ENCODE measurements at regions not wholly inside any gene's neighbourhood (a gene's known extent, or its start where the extent isn't known, plus 50 kb on each side); places are given as distances from the start of the nearest gene placed in this dataset.

- Histone ChIP-seq H3K9me3 (ENCODE audit: control insufficient read depth, low read length) (peaks cover 1% of the 10 kb centered on the region), H3K27ac (ENCODE audit: low read length) (no peak overlapping the region), H3K4me3 (ENCODE audit: low read length) (no peak overlapping the region), H3K4me1 (ENCODE audit: control insufficient read depth, insufficient read depth, low read length) (no peaks in the 10 kb centered on the region), H3K27me3 (ENCODE audit: control insufficient read depth, insufficient read depth) (no peaks in the 10 kb centered on the region)
- intact Hi-C loops (cut with DNase I): no loop called here
- WGBS: 78% methylated on average over 8 of the region's 8 CpGs
- DNase-seq (no peak), ATAC-seq (no peak)
Observed at GRCh38 chr20:52921340-52921739, 50.8 kb upstream of the TSHZ2 start.

- H3K27ac ChIP-seq (ENCODE audit: low read length): no peak overlapping the region
- H3K4me3 ChIP-seq (ENCODE audit: low read length): no peak overlapping the region
- intact Hi-C loops (cut with DNase I): no loop called here
- WGBS: 77% methylated on average over 1 of the region's 1 CpG
- H3K9me3 ChIP-seq (ENCODE audit: control insufficient read depth, low read length): no peaks in the 10 kb centered on the region
- ATAC-seq (no peak), DNase-seq (no peak)
- H3K4me1 ChIP-seq (ENCODE audit: control insufficient read depth, insufficient read depth, low read length): no peaks in the 10 kb centered on the region
- H3K27me3 ChIP-seq (ENCODE audit: control insufficient read depth, insufficient read depth): no peaks in the 10 kb centered on the region
Observed at GRCh38 chr20:52918311-52918710, 53.8 kb upstream of the TSHZ2 start.

GRCh38 chr20:52915564-52915963 is 56.6 kb upstream of the TSHZ2 start:
- H3K27ac ChIP-seq (ENCODE audit: low read length): no peak overlapping the region
- H3K9me3 ChIP-seq (ENCODE audit: control insufficient read depth, low read length): no peaks in the 10 kb centered on the region
- H3K27me3 ChIP-seq (ENCODE audit: control insufficient read depth, insufficient read depth): no peaks in the 10 kb centered on the region
- no peak overlapping the region for H3K4me3 ChIP-seq (ENCODE audit: low read length)
- ATAC-seq (no peak), DNase-seq (no peak)
- H3K4me1 ChIP-seq (ENCODE audit: control insufficient read depth, insufficient read depth, low read length): no peaks in the 10 kb centered on the region
- WGBS: 92% methylated on average over 1 of the region's 1 CpG
- intact Hi-C loops (cut with DNase I): no loop called here

GRCh38 chr20:52914870-52915269 is 57.3 kb upstream of the TSHZ2 start:
- no peak for DNase-seq
- Histone ChIP-seq H3K27ac (ENCODE audit: low read length) (no peak overlapping the region), H3K4me1 (ENCODE audit: control insufficient read depth, insufficient read depth, low read length) (no peaks in the 10 kb centered on the region), H3K27me3 (ENCODE audit: control insufficient read depth, insufficient read depth) (no peaks in the 10 kb centered on the region), H3K9me3 (ENCODE audit: control insufficient read depth, low read length) (no peaks in the 10 kb centered on the region), H3K4me3 (ENCODE audit: low read length) (no peak overlapping the region)
- intact Hi-C loops (cut with DNase I): no loop called here
- WGBS: 88% methylated on average over 2 of the region's 2 CpGs
- no peak for ATAC-seq

GRCh38 chr20:52913650-52914387 is 58.3 kb upstream of the TSHZ2 start:
- DNase-seq: no peak
- Histone ChIP-seq H3K27ac (ENCODE audit: low read length) (no peak overlapping the region), H3K4me3 (ENCODE audit: low read length) (no peak overlapping the region), H3K4me1 (ENCODE audit: control insufficient read depth, insufficient read depth, low read length) (no peaks in the 10 kb centered on the region), H3K27me3 (ENCODE audit: control insufficient read depth, insufficient read depth) (no peaks in the 10 kb centered on the region), H3K9me3 (ENCODE audit: control insufficient read depth, low read length) (no peaks in the 10 kb centered on the region)
- 90% methylated on average over 3 of the region's 3 CpGs for WGBS
- ATAC-seq: no peak
- intact Hi-C loops (cut with DNase I): no loop called here

- ATAC-seq (no peak), DNase-seq (no peak)
- Histone ChIP-seq H3K27ac (ENCODE audit: low read length) (no peak overlapping the region), H3K4me1 (ENCODE audit: control insufficient read depth, insufficient read depth, low read length) (no peaks in the 10 kb centered on the region), H3K27me3 (ENCODE audit: control insufficient read depth, insufficient read depth) (no peaks in the 10 kb centered on the region), H3K4me3 (ENCODE audit: low read length) (no peak overlapping the region), H3K9me3 (ENCODE audit: control insufficient read depth, low read length) (no peaks in the 10 kb centered on the region)
- WGBS: 56% methylated on average over 8 of the region's 8 CpGs
- intact Hi-C loops (cut with DNase I): no loop called here
Observed at GRCh38 chr20:52905241-52905994, 66.7 kb upstream of the TSHZ2 start.

GRCh38 chr20:52904837-52905236 is 67.3 kb upstream of the TSHZ2 start:
- no peak overlapping the region for H3K27ac ChIP-seq (ENCODE audit: low read length)
- intact Hi-C loops (cut with DNase I): no loop called here
- H3K27me3 ChIP-seq (ENCODE audit: control insufficient read depth, insufficient read depth): no peaks in the 10 kb centered on the region
- no peaks in the 10 kb centered on the region for H3K4me1 ChIP-seq (ENCODE audit: control insufficient read depth, insufficient read depth, low read length)
- no peak for ATAC-seq
- H3K9me3 ChIP-seq (ENCODE audit: control insufficient read depth, low read length): no peaks in the 10 kb centered on the region
- WGBS: 33% methylated on average over 2 of the region's 2 CpGs
- no peak for DNase-seq
- H3K4me3 ChIP-seq (ENCODE audit: low read length): no peak overlapping the region

- intact Hi-C loops (cut with DNase I): no loop called here
- 84% methylated on average over 5 of the region's 5 CpGs for whole genome bisulfite sequencing
- ATAC-seq: no peak
- Histone ChIP-seq H3K27me3 (ENCODE audit: control insufficient read depth, insufficient read depth) (no peaks in the 10 kb centered on the region), H3K4me3 (ENCODE audit: low read length) (no peak overlapping the region), H3K4me1 (ENCODE audit: control insufficient read depth, insufficient read depth, low read length) (no peaks in the 10 kb centered on the region), H3K27ac (ENCODE audit: low read length) (no peak overlapping the region), H3K9me3 (ENCODE audit: control insufficient read depth, low read length) (no peaks in the 10 kb centered on the region)
- DNase-seq: no peak
Observed at GRCh38 chr20:52899041-52899608, 73.0 kb upstream of the TSHZ2 start.

GRCh38 chr20:52896348-52896747 is 75.8 kb upstream of the TSHZ2 start:
- Histone ChIP-seq H3K27me3 (ENCODE audit: control insufficient read depth, insufficient read depth) (no peaks in the 10 kb centered on the region), H3K27ac (ENCODE audit: low read length) (no peak overlapping the region), H3K9me3 (ENCODE audit: control insufficient read depth, low read length) (no peaks in the 10 kb centered on the region), H3K4me3 (ENCODE audit: low read length) (no peak overlapping the region), H3K4me1 (ENCODE audit: control insufficient read depth, insufficient read depth, low read length) (no peaks in the 10 kb centered on the region)
- intact Hi-C loops (cut with DNase I): no loop called here
- WGBS: 39% methylated on average over 3 of the region's 3 CpGs
- no peak for ATAC-seq
- no peak for DNase-seq

GRCh38 chr20:52895701-52896100 is 76.5 kb upstream of the TSHZ2 start:
- intact Hi-C loops (cut with DNase I): no loop called here
- no peak overlapping the region for H3K27ac ChIP-seq (ENCODE audit: low read length)
- WGBS: 29% methylated on average over 8 of the region's 8 CpGs

GRCh38 chr20:52895235-52895634 is 76.9 kb upstream of the TSHZ2 start:
- no peak overlapping the region for H3K4me3 ChIP-seq (ENCODE audit: low read length)
- WGBS: 56% methylated on average over 7 of the region's 7 CpGs
- ATAC-seq (no peak), DNase-seq (no peak)
- H3K4me1 ChIP-seq (ENCODE audit: control insufficient read depth, insufficient read depth, low read length): no peaks in the 10 kb centered on the region
- no peaks in the 10 kb centered on the region for H3K9me3 ChIP-seq (ENCODE audit: control insufficient read depth, low read length)
- no peaks in the 10 kb centered on the region for H3K27me3 ChIP-seq (ENCODE audit: control insufficient read depth, insufficient read depth)
- no peak overlapping the region for H3K27ac ChIP-seq (ENCODE audit: low read length)
- intact Hi-C loops (cut with DNase I): no loop called here

More at GRCh38 chr20:52895701-52896100, 76.5 kb upstream of the TSHZ2 start:
- DNase-seq: no peak
- no peak overlapping the region for H3K4me3 ChIP-seq (ENCODE audit: low read length)
- no peak for ATAC-seq
- no peaks in the 10 kb centered on the region for H3K27me3 ChIP-seq (ENCODE audit: control insufficient read depth, insufficient read depth)
- H3K9me3 ChIP-seq (ENCODE audit: control insufficient read depth, low read length): no peaks in the 10 kb centered on the region
- H3K4me1 ChIP-seq (ENCODE audit: control insufficient read depth, insufficient read depth, low read length): no peaks in the 10 kb centered on the region

All from right cardiac atrium (tissue), 5 donors.